HG03103 (cell line): ENCODE measurements at regions not wholly inside any gene's neighbourhood (a gene's known extent, or its start where the extent isn't known, plus 50 kb on each side); places are given as distances from the start of the nearest gene placed in this dataset.
"Not testable (repeated sequence)": the region's sequence is repeated elsewhere in the genome, so short reads cannot be mapped to it uniquely, and the experiment has no call there.

Source experiments
- ATAC-seq: cut with Tn5 transposase; IDR thresholded peaks from one replicate; pipeline ENCODE4 v1.9.1; 2021; ENCODE audit warnings: low read depth; ENCODE audit not compliant: unreplicated experiment

DNA sequence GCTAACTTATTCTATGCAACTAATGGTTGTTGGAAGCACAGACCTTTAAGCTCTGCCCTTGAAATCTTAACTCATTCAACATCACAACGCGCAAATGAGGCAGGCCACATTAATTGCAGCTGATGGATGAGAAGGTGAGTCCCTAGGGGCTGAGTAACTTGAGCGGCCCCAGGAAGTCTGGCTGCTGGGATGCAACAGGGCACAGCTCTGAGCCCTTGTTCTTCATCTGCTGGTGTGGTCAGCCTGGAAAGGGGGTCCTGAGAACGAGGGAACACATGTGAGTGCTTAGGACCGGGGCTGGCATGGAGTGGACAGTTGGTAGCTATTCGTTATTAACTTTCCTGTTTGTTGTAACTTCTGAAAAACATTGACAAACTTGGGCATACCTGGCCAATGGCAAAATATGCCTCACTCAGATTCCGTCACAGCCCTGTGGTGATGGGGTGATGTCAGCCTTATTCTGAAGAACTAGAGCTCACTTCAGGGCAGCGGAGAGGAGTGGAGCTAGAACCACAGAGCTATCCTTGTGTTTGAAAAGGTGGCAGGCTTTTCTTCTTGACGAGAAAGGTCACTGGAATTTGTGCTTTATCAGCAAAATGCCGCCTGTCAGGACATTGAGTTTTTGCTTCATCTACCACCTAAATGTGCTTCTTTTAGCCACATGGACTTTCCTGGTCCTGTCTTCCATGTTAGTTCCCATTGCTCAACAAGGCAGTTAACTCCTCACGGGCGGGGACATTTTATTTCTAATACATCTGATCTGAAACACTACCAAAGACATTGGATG is 145.9 kb upstream of the FHL2 start:
- no peak for ATAC-seq

DNA sequence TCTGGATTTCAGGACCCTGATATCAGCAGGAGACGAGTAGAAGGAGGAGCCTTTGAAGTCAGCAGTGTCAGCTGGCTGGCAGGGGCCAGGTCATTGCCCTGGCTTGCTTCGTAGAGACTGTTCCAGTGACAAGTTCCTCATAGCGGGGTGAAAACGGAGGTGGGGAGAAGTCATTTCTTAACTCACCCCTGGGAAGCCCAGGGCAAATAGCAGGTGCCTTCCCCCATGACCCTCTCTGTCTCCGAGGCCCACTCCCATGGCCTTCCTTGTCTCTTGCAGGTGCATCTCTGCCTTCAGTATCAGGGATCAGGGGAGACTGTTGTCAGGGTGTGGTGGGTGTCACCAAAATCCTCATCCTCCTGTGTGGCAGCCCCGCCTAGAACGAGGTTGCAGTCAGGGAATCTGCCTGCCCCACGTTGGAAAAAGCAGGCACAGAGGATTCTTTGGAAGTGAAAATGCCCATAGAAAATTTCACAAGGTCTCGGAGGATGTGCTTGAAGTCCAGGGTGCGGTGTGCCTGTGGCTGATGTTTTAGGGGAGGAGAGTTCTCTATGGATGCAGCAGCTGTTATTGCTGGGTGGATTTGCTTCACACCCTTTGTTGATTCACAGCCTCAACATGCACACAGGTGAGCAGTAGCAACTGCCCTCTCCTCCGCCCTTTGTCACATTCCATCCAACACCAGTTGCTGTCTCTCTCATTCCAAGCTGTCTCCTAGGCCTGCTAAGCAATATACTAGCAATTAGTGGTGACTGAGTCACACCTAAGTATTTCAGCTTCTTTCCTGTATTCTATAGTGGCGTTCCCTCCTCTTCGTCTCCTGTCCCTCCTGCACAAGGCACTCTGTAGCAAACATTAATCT is 142.6 kb upstream of the FHL2 start:
- ATAC-seq = no peak

DNA sequence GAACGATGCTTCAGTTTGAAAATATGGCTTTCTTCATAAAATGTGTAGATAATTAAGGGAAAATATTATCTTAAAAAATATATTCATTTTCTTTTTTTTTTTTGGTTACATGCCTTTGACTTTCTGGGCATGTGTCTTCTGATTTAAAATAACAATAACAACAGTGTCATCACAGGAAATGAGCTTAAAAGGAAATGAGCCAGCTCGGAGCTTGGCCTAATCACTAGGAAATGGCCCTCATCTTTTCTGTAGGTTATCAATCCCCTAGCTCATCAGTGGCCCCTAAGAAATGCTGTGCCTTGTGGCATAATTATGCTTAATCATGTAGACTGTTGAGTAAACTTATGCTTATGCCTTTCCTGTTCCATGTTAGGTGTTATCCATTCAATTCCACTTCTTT is 141.8 kb upstream of the FHL2 start:
- ATAC-seq = no peak

DNA sequence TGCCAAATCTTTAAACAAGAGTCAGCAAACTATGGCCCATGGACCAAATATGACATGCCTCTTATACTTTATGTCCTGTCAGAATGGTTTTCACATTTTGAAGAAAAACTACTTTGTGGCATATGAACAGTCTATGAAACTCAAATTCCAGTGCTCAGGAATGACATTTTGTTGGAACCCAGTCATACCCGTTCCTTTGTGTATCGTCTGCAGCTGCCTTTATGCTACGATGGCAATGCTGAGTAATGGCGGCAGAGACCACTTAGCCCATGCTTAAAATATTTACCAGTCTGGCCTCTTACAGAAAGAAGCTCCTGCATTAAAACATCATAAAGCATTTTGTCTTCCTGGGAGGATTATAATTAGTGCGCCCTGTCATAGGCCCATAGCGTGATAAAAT is 140.5 kb upstream of the FHL2 start:
- no peak for ATAC-seq

DNA sequence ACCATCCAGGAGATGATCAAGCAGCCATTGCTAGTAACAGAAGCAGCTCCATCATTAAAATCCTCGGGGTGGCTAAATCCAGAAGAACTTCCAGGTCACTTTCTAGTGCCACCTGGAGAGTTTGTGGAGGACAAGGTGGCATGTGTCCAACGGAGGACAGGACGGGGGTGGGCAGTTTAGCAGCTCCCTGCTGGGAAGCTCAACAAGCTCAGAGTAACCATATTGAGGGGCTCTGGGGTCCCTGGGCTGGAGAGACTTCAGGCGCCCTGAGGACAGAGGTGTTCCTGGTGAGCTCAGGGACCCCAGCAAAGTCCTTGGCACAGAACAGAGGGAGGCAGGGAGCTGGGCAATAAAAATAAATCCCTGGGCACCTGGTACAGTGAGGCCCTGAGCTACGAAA is 140.0 kb upstream of the FHL2 start:
- ATAC-seq = no peak

DNA sequence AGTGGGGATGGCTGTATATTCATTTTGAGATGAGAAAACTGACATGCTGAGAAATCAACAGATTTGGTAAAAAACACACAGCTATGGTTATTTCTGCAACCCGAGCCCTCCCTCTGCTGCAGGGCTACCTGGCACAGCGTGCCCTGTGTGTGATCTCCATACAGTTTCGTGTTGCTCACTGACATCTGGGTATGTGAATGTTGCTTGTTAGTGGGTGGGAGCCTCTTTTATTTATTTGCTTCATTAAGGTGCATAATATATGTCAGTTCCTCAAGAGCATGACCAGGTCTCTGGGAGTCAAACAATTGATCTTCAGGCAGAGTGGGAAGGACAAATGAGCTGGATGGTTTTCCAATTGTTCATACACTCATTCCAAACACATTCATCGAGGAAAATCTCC is 139.1 kb upstream of the FHL2 start:
- no peak for ATAC-seq

DNA sequence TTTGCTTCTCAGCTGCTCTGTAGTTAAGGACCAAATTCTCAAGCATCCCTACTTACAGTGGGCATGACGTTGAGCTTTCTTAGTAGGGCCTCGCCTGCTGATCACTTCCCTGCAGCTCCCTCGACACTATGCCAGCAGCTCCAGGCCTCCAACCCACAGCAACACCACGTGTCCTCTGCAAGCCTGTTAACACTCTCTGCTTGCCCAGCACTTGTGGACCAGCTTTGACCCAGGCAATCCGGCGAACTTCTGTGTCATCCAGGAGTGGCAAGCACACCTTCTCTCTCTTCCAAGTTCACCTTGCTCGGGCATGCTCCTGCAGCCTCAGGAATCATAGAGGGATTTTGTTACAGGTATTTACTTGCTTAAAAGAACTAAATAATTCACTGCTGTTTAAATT is 138.6 kb upstream of the FHL2 start:
- ATAC-seq = no peak

DNA sequence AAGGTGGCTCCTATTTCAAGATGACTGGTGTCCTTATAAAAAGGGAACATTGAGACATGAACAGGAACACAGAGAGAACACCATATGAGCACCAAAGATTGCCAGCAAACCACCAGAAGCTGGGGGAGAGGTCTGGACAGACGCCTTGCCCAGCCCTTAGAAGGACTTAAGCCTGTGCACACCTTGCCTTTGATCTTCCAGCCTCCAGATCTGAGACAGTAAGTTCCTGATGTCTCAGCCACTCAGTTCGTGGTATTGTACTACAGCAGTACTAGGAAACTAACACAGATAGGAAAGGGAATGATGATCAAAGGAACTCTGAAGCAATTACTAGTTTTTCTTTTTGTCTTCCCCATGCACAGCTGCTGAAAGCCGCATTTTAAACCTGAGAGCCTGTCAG is 137.3 kb upstream of the FHL2 start:
- ATAC-seq = no peak

DNA sequence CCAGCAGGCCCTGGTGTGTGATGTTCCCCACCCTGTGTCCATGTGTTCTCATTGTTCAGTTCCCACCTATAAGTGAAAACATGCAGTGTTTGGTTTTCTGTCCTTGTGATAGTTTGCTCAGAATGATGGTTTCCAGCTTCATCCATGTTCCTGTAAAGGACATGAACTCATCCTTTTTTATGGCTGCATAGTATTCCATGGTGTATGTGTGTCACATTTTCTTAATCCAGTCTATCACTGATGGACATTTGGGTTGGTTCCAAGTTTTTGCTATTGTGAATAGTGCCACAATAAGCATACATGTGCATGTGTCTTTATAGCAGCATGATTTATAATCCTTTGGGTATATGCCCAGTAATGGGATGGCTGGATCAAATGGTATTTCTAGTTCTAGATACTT is 130.4 kb upstream of the FHL2 start:
- ATAC-seq = not testable (repeated sequence)

DNA sequence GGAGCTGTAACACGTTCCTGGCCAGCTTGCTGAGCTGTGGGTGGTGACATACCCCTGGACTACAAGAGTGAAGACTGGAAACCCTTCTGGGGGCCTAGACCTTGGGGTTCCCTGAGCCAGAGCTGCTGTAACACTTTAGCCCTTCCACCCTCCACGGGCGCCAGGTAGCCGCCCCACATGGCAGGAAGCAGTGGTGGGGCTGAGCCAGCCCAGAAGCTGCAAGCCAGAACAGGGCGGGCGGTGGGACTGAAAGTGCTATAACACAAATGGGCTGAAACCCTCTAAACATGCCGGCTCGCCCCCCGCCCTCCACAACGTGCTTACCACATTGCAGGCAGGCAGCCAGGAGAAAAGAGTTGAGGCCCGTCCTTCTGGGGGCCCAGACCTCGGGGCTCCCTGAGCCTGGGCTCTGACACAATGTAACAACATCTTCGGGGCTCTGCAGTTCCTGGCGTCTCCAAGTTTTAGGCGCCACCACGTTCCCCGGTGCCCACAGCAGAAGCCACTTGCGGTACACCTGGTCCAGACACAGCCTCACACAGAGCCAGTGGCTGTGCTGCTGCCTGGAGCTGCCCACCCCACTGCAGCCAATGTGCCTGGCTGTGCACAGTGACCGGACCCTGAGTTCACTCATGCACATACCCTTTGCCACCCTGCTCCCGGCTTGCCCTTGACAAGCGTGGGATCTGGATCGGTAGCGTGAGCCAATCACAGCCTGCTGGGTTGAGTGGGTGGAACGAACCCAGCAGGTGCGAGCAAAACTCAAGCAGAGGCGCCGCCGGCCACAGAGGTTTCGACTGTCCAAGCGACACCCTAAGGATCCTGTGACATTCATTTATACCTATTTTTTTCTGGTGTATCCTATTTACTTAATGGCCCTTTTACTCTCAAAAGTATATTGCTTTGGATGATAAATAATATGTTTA is 127.4 kb upstream of the FHL2 start:
- no peak for ATAC-seq

DNA sequence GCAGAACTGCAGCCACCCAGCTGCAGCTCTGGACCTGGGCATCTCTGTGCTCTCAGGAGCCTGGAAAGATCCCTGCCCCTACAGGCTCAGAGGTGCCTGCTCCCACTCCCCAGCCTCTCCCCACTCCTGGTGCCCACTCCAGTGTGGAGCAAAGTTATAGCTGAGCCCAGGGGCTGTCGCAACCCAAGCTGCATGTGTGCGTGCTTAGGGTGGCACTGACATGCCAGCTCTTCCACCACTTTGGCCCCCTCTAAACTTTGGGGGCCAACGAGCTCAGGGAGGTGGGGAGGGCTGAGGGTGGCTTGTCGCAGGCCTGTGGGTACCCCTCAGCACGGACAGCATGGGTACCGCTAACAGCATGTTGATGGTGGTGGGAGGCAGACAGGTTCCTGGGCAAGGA is 126.3 kb upstream of the FHL2 start:
- ATAC-seq = no peak

DNA sequence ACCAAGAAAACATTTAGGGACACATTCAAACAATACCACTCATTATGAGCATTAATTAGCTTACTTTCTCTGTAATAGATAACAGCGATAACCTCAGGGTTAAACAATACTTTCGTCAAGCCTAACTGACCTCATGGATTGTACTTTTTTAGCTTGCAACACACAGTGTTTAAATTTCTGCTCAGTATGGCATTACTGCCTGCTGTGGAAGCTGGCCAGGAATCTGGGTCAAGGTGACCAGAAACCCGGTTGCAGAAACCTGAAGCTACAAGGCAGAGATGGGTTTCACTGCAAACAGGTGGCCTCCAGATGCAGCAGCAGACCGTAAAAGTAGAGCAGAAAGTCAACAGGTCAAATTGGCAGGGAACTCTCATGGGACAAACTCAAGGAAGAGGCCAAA is 123.8 kb upstream of the FHL2 start:
- ATAC-seq = no peak

DNA sequence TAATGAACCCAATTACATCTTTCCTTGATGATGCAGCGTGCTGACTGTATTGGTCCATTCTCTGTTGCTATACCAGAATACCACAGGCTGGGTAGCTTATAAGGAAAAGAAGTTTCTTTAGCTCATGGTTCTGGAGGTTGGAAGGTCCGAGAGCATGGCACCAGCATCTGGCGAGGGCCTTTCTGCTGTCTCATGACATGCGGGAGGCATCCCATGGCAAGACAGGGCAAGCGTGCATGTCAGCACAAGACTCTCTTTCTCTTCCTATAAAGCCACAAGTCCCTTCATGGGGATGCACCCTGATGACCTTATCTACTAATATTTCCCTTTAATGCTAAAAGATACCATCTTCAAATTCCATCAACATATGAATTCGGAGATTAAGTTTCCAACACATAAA is 122.8 kb upstream of the FHL2 start:
- no peak for ATAC-seq

DNA sequence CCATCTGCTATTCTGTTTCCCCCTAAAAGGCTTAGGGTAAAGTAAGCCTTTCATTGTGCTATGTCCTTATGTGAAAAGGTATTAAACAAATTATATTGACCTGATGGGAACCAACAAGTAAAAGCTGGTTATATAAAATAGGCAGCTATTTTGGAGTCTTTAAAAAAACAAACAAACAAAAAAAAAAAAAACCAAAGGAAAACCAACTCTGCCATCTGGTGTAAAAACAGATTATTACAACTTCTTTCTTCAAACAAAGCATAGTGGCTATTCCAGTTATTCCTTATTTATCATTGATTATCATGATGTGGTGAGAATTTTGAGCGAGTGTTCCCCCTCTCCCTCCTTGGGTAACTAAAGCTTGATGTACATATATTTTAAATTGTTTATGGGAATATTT is 122.3 kb upstream of the FHL2 start:
- ATAC-seq = no peak

DNA sequence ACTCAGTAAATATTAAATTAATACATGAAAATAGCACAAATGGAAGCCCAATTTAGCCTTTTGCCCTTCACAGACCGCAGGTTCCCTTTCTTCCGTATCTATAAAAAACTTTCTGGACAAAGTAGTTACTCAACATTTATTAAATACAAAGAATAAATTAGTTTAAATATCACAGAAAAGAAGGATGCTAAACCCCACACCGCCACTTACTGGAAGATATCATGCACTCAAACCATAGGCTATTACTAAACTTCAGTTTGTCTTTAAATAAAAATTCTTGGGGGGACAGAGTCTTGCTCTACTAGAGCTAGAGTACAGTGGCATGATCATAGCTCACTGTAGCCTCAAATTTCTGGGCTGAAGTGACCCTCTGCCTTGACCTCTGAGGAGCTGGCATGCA is 120.7 kb upstream of the FHL2 start:
- no peak for ATAC-seq

DNA sequence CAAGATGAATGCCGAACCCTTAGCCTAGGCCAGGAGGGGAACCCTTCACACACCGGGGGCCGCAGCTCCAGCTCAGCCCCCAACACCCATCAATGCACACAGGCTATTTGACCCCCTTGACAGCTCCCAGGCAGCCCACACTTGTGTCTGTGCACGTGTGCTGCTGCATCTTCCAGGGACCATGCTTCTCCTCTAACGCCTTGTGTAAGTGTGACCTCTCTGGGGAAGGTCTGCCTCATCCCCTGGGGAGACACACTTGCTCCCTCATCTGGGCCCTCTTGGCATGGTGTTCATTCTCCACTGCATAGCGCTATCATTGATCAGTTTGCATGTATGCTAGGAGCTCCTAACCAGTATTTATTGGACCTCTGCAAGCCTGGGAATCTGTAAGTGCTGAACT is 120.0 kb upstream of the FHL2 start:
- no peak for ATAC-seq

DNA sequence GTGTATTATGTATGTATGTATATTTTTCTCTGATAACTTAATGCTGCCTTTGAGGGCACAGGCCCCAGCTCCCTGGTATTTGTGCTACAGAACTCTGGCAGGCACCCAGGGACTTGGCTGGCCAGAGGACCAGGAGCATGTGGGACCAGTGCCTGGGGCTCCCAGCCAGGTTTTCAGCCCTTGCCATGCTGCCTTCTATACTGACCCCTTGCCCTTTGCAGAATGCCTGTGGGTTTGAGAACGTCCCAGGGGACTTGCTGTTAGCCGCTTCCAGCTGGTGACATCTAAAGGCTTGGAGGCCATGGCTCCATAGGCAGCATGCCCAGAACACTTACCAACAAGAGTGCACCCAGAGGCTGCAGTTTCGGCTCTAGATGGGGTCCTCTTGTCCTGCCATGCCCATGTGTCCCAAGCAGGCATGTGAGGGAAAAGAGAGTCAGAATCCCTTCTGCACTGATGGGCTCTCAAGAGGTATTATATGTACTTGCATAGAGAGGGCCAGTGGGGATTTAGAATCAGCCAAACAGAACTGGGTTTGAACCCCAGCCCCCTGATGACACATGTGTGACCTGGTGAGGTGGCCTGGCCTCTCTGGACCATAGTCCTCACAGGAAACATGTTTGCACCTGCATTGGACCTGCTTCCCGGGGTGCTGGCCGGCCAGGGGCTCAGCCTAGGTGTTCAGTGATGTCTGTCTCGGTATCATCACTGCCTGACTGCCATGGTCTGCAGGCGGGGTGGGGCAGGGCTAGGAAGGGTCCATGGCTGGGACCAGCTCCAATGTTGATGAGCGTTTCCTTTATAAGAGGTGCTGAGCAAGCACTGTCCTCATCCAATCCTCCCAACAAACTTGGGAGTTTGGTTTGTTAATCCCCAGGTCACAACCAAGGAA is 119.2 kb upstream of the FHL2 start:
- ATAC-seq = no peak

DNA sequence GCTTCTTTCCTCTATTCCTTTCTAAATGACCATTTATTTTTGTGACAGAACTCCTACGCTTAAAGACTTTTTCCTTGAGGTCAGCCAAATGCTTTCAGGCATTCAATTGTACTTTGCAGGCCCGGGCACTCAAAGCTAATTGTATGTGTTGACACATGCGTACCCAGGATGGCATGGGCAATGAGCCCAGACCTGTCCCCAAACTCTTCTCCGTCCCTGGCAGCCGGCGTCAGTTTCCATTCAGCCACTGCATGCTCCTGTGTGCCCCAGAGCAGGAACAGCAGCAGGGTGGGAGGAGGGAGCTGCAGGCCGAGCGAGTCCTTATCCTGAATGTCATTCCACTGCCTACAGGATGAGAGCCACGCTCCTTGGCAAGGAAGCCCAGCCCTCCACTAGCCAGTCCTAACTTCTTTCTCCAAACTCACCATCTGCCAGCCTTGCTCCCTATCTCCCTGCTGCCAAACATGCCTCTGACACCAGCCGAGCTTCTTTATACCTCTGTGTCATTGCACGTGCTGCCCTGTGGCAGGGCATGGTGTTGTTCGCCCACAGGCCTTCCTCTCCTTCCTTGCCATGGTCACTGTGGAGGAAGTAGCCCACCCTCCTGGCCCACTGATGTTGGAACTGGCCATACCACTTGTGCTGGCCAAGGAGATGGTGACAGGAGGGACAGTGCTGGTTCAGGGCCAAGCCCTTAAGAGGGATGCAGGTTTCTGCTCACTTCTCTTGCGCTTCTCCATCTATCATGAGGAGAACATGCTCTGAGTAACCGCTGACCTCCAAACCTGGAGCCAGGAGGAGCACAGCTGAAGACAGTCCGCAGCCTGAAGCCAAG is 116.9 kb upstream of the FHL2 start:
- ATAC-seq = no peak

DNA sequence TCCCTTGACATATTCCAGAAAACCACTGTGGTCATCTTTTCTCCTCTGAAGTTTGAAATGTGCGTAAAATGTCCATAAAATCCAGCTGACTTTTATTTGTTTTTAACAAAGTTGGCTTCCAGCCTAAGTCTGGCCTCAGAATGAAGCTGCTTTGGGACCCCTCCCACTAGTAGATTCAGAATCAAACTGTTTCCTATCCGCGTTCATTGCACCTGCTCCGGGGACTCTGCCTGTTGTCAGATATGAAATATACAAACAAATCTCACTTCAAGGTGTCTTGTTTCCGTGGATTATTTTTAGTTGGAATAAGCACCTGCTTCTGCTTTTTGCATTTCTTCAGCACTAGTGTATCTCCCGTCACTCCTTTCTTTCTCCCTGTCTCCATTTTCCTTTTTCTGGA is 115.7 kb upstream of the FHL2 start:
- ATAC-seq = no peak
